ENCODE measurements at regions not wholly inside any gene's neighbourhood (a gene's known extent, or its start where the extent isn't known, plus 50 kb on each side); places are given as distances from the start of the nearest gene placed in this dataset.

DNA sequence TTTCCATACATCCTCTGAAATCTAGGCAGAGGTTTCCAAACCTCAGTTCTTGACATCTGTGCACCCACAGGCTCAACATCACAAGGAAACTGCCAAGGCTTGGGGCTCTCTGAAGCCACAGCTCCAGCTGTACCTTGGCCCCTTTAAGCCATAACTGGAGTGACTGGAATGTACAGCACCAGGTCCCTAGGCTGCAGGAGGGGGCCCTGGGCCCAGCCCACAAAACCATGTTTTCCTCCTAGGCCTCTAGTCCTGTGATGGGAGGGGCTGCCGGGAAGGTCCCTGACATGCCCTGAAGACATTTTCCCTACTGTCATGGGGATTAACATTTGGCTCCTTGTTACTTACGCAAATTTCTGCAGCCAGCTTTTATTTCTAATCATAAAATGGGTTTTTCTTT is 1093.0 kb upstream of the PCDH9 start:
- H3K27me3 ChIP-seq, result no peaks in the 10 kb centered on the region
- H3K4me1 ChIP-seq, result no peaks in the 10 kb centered on the region
- no peak overlapping the region for H3K4me3 ChIP-seq (ENCODE audit: low read depth, low read length)
- no peaks in the 10 kb centered on the region; the same call in 1 of the 2 replicates for H3K9me3 ChIP-seq
- no peaks in the 10 kb centered on the region for H3K36me3 ChIP-seq
- TF ChIP-seq, protein P1, sequence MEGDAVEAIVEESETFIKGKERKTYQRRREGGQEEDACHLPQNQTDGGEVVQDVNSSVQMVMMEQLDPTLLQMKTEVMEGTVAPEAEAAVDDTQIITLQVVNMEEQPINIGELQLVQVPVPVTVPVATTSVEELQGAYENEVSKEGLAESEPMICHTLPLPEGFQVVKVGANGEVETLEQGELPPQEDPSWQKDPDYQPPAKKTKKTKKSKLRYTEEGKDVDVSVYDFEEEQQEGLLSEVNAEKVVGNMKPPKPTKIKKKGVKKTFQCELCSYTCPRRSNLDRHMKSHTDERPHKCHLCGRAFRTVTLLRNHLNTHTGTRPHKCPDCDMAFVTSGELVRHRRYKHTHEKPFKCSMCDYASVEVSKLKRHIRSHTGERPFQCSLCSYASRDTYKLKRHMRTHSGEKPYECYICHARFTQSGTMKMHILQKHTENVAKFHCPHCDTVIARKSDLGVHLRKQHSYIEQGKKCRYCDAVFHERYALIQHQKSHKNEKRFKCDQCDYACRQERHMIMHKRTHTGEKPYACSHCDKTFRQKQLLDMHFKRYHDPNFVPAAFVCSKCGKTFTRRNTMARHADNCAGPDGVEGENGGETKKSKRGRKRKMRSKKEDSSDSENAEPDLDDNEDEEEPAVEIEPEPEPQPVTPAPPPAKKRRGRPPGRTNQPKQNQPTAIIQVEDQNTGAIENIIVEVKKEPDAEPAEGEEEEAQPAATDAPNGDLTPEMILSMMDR (IDR thresholded peaks at IDR 0.05; ENCODE audit: low read depth, low read length), result no peak
- DNase-seq, result no peak

DNA sequence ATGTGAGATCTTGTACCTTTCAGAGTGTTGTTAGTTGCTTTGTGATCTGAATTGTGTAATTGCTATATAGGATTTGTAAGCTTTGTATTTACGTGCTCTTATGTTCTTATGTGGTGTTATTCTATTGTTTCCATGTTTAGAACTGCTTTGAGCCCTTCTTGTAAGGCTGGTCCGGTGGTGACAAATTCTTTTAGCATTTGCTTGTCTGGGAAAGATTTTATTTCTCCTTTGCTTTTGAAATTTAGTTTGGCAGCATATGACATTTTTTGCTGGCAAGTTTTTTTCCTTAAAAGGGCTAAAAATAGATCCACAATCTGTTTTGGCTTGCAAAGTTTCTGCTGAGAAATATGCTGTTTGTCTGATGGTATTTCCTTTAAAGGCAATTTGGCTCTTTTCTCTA is 1089.2 kb upstream of the PCDH9 start:
- TF ChIP-seq, protein P1 (IDR thresholded peaks at IDR 0.05; ENCODE audit: low read depth, low read length), result no peak
- no peaks in the 10 kb centered on the region; the same call in 1 of the 2 replicates for H3K9me3 ChIP-seq
- H3K27me3 ChIP-seq, result no peaks in the 10 kb centered on the region
- DNase-seq, result no peak
- no peaks in the 10 kb centered on the region for H3K4me1 ChIP-seq
- H3K36me3 ChIP-seq, result no peaks in the 10 kb centered on the region
- H3K4me3 ChIP-seq (ENCODE audit: low read depth, low read length), result no peak overlapping the region

DNA sequence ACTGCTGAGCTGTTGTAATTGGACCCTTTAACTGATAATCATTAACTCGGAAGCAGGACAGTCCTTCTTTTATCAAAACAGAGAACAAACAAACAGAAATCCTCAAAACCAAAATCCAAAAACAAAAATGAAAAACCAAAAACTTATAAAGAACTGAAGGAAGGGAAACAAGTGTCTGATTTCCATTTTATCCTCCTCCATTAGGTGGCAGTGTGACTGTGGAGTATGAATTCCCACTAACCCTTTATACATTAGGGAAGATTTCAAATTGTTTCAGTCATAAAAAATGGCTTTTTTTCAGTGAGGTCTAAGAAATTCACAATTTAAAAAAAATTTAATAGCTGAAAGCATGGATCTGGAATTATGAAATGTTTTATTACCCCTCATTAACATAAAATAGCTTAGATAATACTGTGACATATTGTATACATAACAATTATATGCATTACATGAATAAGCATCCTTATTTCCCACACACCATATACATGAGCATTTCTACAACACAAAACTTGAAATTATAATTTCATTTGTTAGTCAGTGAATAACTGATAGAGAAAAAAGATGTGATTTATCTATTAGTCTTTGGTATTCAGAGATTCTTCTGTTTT is 1074.3 kb upstream of the PCDH9 start:
- peak; percentile 21 for DNase-seq
- Histone ChIP-seq H3K4me1 (no peaks in the 10 kb centered on the region), H3K4me3 (ENCODE audit: low read depth, low read length) (no peak overlapping the region), H3K36me3 (no peaks in the 10 kb centered on the region), H3K27me3 (no peaks in the 10 kb centered on the region), H3K9me3 (no peaks in the 10 kb centered on the region)
- TF ChIP-seq, protein P1 (IDR thresholded peaks at IDR 0.05; ENCODE audit: low read depth, low read length), result peak; percentile 76

DNA sequence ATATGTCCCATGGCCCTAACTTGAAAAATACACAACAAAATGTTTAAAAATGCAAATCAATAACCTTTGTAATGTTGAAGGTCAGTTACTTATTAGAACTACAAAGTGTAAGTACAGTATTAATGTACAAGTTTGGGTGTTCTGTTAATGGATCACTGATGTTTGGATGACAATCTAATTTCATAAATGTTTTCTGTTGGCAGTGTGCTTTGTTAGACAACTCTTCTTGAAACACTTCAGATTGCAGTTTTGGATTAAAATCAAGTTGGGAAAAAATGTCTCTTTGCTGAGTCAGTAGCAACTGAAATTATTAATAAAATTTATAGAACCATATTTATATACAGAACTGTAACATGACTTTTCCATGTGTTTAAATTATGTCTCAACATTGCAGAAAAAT is 1063.5 kb upstream of the PCDH9 start:
- TF ChIP-seq, protein P1 (IDR thresholded peaks at IDR 0.05; ENCODE audit: low read depth, low read length), result no peak
- H3K36me3 ChIP-seq, result no peaks in the 10 kb centered on the region
- H3K4me1 ChIP-seq, result no peaks in the 10 kb centered on the region
- no peaks in the 10 kb centered on the region for H3K27me3 ChIP-seq
- no peak for DNase-seq
- no peak overlapping the region for H3K4me3 ChIP-seq (ENCODE audit: low read depth, low read length)
- H3K9me3 ChIP-seq, result no peaks in the 10 kb centered on the region

DNA sequence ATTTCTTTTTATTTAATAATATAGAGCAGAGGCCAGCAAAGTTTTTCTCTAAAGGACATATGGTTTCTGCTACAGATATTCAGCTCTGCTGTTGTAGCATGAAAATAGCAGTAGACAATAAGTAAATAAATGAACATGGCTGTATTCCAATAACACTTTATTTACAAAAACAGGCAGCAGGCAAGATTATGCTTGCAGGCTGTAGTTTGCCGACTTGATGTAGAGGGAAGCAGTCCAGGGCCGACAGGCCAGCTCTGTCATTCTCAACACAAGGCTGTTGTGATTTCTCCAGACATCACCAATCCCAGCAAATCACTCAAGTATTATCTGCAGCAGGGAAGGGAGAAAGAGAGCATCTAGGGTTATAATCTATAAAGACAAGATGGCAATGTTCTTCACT is 1062.5 kb upstream of the PCDH9 start:
- Histone ChIP-seq H3K36me3 (no peaks in the 10 kb centered on the region), H3K4me3 (ENCODE audit: low read depth, low read length) (no peak overlapping the region), H3K27me3 (no peaks in the 10 kb centered on the region), H3K4me1 (no peaks in the 10 kb centered on the region), H3K9me3 (no peaks in the 10 kb centered on the region)
- TF ChIP-seq, protein P1 (IDR thresholded peaks at IDR 0.05; ENCODE audit: low read depth, low read length), result no peak
- DNase-seq, result no peak

DNA sequence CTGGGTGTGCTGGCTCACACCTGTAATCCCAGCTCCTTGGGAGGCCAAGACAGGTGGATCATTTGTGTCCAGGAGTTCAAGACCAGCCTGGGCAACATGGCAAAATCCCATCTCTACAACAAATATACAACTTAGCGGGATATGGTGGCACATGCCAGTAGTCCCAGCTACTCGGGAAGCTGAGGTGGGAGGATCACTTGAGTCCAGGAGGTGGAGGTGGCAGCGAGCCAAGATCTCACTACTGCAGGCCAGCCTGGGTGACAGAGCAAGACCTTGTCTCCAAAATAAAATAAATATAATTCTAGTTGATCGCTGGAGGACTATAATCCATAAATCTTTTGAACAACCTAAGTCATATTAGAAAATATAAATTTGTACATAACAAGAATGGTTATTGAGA is 1061.5 kb upstream of the PCDH9 start:
- H3K4me3 ChIP-seq (ENCODE audit: low read depth, low read length), result no peak overlapping the region
- H3K9me3 ChIP-seq, result no peaks in the 10 kb centered on the region
- DNase-seq, result peak; percentile 18
- H3K27me3 ChIP-seq, result no peaks in the 10 kb centered on the region
- TF ChIP-seq, protein P1 (IDR thresholded peaks at IDR 0.05; ENCODE audit: low read depth, low read length), result no peak
- H3K4me1 ChIP-seq, result no peaks in the 10 kb centered on the region
- no peaks in the 10 kb centered on the region for H3K36me3 ChIP-seq
